Neural cell (in vitro differentiated cells): ENCODE measurements at regions not wholly inside any gene's neighbourhood (a gene's known extent, or its start where the extent isn't known, plus 50 kb on each side); places are given as distances from the start of the nearest gene placed in this dataset.

Experiments used
- H2AFZ ChIP-seq: fragments of 200-600, 300-800 bp; sonication (generic), shearing (Covaris generic); 2 replicates; pipeline ENCODE4 v1.6.0; 2014; ENCODE audit warnings: low read depth, mild to moderate bottlenecking, antibody characterized with exemption, low read length, moderate library complexity
- H3F3A ChIP-seq: fragments of 200-600 bp; shearing (Covaris generic); 2 replicates; pipeline ENCODE4 v1.6.1; 2016; ENCODE audit warnings: mild to moderate bottlenecking, moderate library complexity, mixed read lengths, antibody characterized with exemption, low read length; ENCODE audit not compliant: insufficient read depth, poor library complexity, severe bottlenecking
- H3K27ac ChIP-seq: fragments of 200-600, 300-800 bp; sonication (generic), shearing (Covaris generic); 2 replicates; pipeline ENCODE4 v1.5.1; 2014; ENCODE audit warnings: mild to moderate bottlenecking, low read length, moderate library complexity
- H3K27me3 ChIP-seq: fragments of 300-800, 200-600 bp; sonication (generic), shearing (Covaris generic); 2 replicates; pipeline ENCODE4 v1.6.0; 2014; ENCODE audit warnings: mild to moderate bottlenecking, low read depth, low read length, moderate library complexity; ENCODE audit not compliant: insufficient read depth
- H3K36me3 ChIP-seq: fragments of 300-800, 200-600 bp; sonication (generic), shearing (Covaris generic); 2 replicates; pipeline ENCODE4 v1.5.1; 2014; ENCODE audit warnings: mild to moderate bottlenecking, antibody characterized with exemption, low read length, moderate library complexity; ENCODE audit not compliant: insufficient read depth
- H3K4me2 ChIP-seq: fragments of 300-800, 200-600 bp; sonication (generic), shearing (Covaris generic); 2 replicates; pipeline ENCODE4 v1.6.0; 2014; ENCODE audit warnings: mild to moderate bottlenecking, low read length
- H3K4me3 ChIP-seq: fragments of 300-800, 200-600 bp; sonication (generic), shearing (Covaris generic); 2 replicates; pipeline ENCODE4 v1.5.1; 2014; ENCODE audit warnings: mild to moderate bottlenecking, low read length, moderate library complexity
- H3K79me2 ChIP-seq: fragments of 200-600 bp; shearing (Covaris generic); replicated peaks from 2 replicates; pipeline ENCODE4 v1.6.0; 2014; ENCODE audit warnings: mild to moderate bottlenecking, low read length, moderate library complexity; ENCODE audit not compliant: insufficient read depth
- H3K9ac ChIP-seq: fragments of 300-800, 200-600 bp; sonication (generic), shearing (Covaris generic); 2 replicates; pipeline ENCODE4 v1.6.1; 2016; ENCODE audit warnings: mild to moderate bottlenecking, low read length, mixed read lengths
- H3K9me2 ChIP-seq: fragments of 200-600 bp; shearing (Covaris generic); 2 replicates; pipeline ENCODE4 v1.6.1; 2016; ENCODE audit warnings: mild to moderate bottlenecking, low read length, mixed read lengths; ENCODE audit not compliant: insufficient read depth
- H3K9me3 ChIP-seq: fragments of 200-600, 300-800 bp; sonication (generic), shearing (Covaris generic); 2 replicates; pipeline ENCODE4 v1.6.1; 2016; ENCODE audit warnings: mild to moderate bottlenecking, mixed run types, low read length, moderate library complexity, mixed read lengths
- H4K20me1 ChIP-seq: fragments of 200-600 bp; shearing (Covaris generic); 2 replicates; pipeline ENCODE4 v1.6.1; 2016; ENCODE audit warnings: mild to moderate bottlenecking, mixed run types; ENCODE audit not compliant: insufficient read depth
- EP300 ChIP-seq: fragments of 450-650 bp; conservative IDR thresholded peaks from 2 replicates; pipeline ENCODE4 v1.6.1; 2014; ENCODE audit warnings: antibody characterized with exemption, mild to moderate bottlenecking, moderate library complexity; ENCODE audit not compliant: poor library complexity, severe bottlenecking
- EZH2 ChIP-seq: fragments of 200-600, 300-800 bp; shearing (Covaris generic), sonication (generic); IDR thresholded peaks from 2 replicates; pipeline ENCODE4 v1.6.1; 2014; ENCODE audit warnings: antibody characterized with exemption, low read length, borderline replicate concordance, mild to moderate bottlenecking; ENCODE audit not compliant: insufficient read depth, poor library complexity, severe bottlenecking
- MXI1 ChIP-seq: fragments of 450-650 bp; conservative IDR thresholded peaks from 2 replicates; pipeline ENCODE4 v1.6.1; 2014; ENCODE audit warnings: antibody characterized with exemption, mild to moderate bottlenecking; ENCODE audit not compliant: poor library complexity, severe bottlenecking
- POLR2AphosphoS5 ChIP-seq: IDR thresholded peaks from 2 replicates; pipeline ENCODE4 v1.6.1; 2012
- RAD21 ChIP-seq: fragments of 450-650 bp; conservative IDR thresholded peaks from 2 replicates; pipeline ENCODE4 v1.6.1; 2014; ENCODE audit warnings: antibody characterized with exemption, mild to moderate bottlenecking, moderate library complexity
- SMC3 ChIP-seq: fragments of 450-650 bp; conservative IDR thresholded peaks from 2 replicates; pipeline ENCODE4 v1.6.1; 2014; ENCODE audit warnings: antibody characterized with exemption, mild to moderate bottlenecking, moderate library complexity; ENCODE audit not compliant: poor library complexity
- TAF1 ChIP-seq: IDR thresholded peaks from 2 replicates; pipeline ENCODE4 v1.6.1; 2012; ENCODE audit warnings: low read depth
- TF ChIP-seq, protein P1 (sequence below): fragments of 450-650 bp; IDR thresholded peaks from 2 replicates; pipeline ENCODE4 v1.5.1; 2014; ENCODE audit warnings: antibody characterized with exemption, mild to moderate bottlenecking, moderate library complexity; ENCODE audit not compliant: poor library complexity, severe bottlenecking
- TF ChIP-seq, protein P2 (sequence below): IDR thresholded peaks from 2 replicates; pipeline ENCODE4 v1.6.1; 2012; ENCODE audit warnings: borderline replicate concordance

- H3K79me2 ChIP-seq = no peaks in the 10 kb centered on the region
- H3K9me3 ChIP-seq = no peaks in the 10 kb centered on the region
- no peaks in the 10 kb centered on the region for H4K20me1 ChIP-seq
- no peak overlapping the region for H3K9ac ChIP-seq
- H3K27me3 ChIP-seq = no peaks in the 10 kb centered on the region
- no peaks in the 10 kb centered on the region for H3F3A ChIP-seq
- H2AFZ ChIP-seq = no peak overlapping the region
- no peak overlapping the region for H3K4me2 ChIP-seq
- TF ChIP-seq POLR2AphosphoS5 (no peak), MXI1 (no peak), EP300 (no peak)
- TF ChIP-seq, protein P1, sequence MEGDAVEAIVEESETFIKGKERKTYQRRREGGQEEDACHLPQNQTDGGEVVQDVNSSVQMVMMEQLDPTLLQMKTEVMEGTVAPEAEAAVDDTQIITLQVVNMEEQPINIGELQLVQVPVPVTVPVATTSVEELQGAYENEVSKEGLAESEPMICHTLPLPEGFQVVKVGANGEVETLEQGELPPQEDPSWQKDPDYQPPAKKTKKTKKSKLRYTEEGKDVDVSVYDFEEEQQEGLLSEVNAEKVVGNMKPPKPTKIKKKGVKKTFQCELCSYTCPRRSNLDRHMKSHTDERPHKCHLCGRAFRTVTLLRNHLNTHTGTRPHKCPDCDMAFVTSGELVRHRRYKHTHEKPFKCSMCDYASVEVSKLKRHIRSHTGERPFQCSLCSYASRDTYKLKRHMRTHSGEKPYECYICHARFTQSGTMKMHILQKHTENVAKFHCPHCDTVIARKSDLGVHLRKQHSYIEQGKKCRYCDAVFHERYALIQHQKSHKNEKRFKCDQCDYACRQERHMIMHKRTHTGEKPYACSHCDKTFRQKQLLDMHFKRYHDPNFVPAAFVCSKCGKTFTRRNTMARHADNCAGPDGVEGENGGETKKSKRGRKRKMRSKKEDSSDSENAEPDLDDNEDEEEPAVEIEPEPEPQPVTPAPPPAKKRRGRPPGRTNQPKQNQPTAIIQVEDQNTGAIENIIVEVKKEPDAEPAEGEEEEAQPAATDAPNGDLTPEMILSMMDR = no peak
- H3K27ac ChIP-seq = no peak overlapping the region
- no peaks in the 10 kb centered on the region for H3K36me3 ChIP-seq
- H3K9me2 ChIP-seq = no peaks in the 10 kb centered on the region
- no peak overlapping the region for H3K4me3 ChIP-seq
Measured at GRCh38 chr6:1233924-1234323, 78.0 kb upstream of the FOXQ1 start.

GRCh38 chr6:1232578-1232977, 79.3 kb upstream of the FOXQ1 start:
- Histone ChIP-seq H3K9me2 (no peaks in the 10 kb centered on the region), H3K36me3 (no peaks in the 10 kb centered on the region), H3K4me3 (no peak overlapping the region), H3K27me3 (no peaks in the 10 kb centered on the region), H3K9me3 (no peaks in the 10 kb centered on the region), H3K79me2 (no peaks in the 10 kb centered on the region), H4K20me1 (no peaks in the 10 kb centered on the region), H3K27ac (no peak overlapping the region), H3K9ac (no peak overlapping the region), H2AFZ (no peak overlapping the region), H3F3A (no peaks in the 10 kb centered on the region), H3K4me2 (no peak overlapping the region)
- TF ChIP-seq SMC3 (no peak), EZH2 (no peak), RAD21 (no peak), MXI1 (no peak), TAF1 (no peak)
- TF ChIP-seq, protein P2, sequence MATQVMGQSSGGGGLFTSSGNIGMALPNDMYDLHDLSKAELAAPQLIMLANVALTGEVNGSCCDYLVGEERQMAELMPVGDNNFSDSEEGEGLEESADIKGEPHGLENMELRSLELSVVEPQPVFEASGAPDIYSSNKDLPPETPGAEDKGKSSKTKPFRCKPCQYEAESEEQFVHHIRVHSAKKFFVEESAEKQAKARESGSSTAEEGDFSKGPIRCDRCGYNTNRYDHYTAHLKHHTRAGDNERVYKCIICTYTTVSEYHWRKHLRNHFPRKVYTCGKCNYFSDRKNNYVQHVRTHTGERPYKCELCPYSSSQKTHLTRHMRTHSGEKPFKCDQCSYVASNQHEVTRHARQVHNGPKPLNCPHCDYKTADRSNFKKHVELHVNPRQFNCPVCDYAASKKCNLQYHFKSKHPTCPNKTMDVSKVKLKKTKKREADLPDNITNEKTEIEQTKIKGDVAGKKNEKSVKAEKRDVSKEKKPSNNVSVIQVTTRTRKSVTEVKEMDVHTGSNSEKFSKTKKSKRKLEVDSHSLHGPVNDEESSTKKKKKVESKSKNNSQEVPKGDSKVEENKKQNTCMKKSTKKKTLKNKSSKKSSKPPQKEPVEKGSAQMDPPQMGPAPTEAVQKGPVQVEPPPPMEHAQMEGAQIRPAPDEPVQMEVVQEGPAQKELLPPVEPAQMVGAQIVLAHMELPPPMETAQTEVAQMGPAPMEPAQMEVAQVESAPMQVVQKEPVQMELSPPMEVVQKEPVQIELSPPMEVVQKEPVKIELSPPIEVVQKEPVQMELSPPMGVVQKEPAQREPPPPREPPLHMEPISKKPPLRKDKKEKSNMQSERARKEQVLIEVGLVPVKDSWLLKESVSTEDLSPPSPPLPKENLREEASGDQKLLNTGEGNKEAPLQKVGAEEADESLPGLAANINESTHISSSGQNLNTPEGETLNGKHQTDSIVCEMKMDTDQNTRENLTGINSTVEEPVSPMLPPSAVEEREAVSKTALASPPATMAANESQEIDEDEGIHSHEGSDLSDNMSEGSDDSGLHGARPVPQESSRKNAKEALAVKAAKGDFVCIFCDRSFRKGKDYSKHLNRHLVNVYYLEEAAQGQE = no peak

DNA sequence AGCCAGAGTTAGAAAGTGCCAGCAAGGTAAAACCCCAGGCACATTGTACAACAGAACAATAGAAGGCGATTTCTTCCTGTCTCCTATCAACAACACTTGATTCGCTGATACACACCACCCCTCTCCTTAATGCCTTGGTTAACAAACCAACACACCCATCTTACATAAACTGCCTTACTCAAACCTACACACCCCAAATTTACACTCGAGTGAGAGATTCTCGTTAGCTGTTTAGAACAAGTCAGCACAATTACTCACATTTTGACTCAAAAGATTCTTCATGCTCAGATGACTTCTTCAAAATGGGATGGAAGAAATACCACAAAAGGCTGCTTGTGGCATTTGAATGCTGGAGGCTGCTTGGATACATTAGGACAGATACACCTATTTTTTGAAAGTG, 80.0 kb upstream of the FOXQ1 start:
- H3K27ac ChIP-seq = no peak overlapping the region
- no peak overlapping the region for H3K4me2 ChIP-seq
- no peak for TF ChIP-seq RAD21
- TF ChIP-seq SMC3 = no peak
- no peak for TF ChIP-seq EP300
- no peak for TF ChIP-seq EZH2
- TF ChIP-seq, protein P1 = no peak
- TF ChIP-seq TAF1 = no peak
- TF ChIP-seq, protein P2 = no peak
- TF ChIP-seq MXI1 = no peak
- no peak for TF ChIP-seq POLR2AphosphoS5
- no peaks in the 10 kb centered on the region for H3F3A ChIP-seq
- H3K4me3 ChIP-seq = no peak overlapping the region
- H2AFZ ChIP-seq = no peak overlapping the region
- no peak overlapping the region for H3K9ac ChIP-seq
- no peaks in the 10 kb centered on the region for H3K9me3 ChIP-seq
- no peaks in the 10 kb centered on the region for H4K20me1 ChIP-seq
- no peaks in the 10 kb centered on the region for H3K27me3 ChIP-seq
- no peaks in the 10 kb centered on the region for H3K9me2 ChIP-seq
- H3K36me3 ChIP-seq = no peaks in the 10 kb centered on the region
- no peaks in the 10 kb centered on the region for H3K79me2 ChIP-seq
